GM19023 (cell line): ENCODE measurements at regions not wholly inside any gene's neighbourhood (a gene's known extent, or its start where the extent isn't known, plus 50 kb on each side); places are given as distances from the start of the nearest gene placed in this dataset.
A peak's percentile ranks its signal among the peaks of the same experiment; 100 is the strongest.
"Not testable (repeated sequence)": the region's sequence is repeated elsewhere in the genome, so short reads cannot be mapped to it uniquely, and the experiment has no call there.

Experiments
- ATAC-seq: cut with Tn5 transposase; IDR thresholded peaks from one replicate; pipeline ENCODE4 v1.9.1; 2021; ENCODE audit warnings: mild to moderate bottlenecking, moderate library complexity; ENCODE audit not compliant: unreplicated experiment

DNA sequence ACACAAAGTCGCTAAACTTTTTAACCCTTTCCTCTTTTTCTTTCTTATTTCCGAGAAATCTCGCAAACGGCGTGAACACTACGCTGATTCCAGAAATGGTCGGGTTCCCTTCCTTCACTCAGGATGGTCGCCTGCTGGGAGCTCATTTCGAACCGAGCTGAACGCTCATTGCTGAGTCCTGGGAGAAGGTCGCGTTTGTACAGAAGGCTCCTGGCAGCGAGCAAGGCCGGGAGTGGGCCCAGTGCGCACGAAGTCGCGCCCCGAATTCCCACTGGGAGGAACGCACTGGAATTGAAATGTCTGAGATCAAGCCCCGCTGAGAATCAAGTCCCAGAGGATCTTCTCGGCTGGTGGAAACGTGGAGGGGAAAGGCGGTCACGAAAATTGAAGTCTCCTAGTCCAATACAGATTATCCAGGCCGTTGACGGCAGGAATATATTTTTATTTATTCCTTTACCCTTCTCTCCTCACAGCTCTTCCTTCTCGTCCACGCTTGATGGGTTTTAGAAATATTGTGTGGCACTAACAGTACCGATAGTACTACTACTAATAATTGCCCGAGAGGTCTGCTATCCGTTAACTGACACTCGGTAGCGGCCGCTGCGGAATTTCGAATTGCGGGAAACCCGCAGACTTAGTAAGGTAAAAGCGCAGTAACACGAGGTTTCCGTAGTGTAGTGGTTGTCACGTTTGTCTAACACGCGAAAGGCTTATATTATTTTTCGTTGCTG is 207.2 kb upstream of the ZNF184 start:
- ATAC-seq = no peak

DNA sequence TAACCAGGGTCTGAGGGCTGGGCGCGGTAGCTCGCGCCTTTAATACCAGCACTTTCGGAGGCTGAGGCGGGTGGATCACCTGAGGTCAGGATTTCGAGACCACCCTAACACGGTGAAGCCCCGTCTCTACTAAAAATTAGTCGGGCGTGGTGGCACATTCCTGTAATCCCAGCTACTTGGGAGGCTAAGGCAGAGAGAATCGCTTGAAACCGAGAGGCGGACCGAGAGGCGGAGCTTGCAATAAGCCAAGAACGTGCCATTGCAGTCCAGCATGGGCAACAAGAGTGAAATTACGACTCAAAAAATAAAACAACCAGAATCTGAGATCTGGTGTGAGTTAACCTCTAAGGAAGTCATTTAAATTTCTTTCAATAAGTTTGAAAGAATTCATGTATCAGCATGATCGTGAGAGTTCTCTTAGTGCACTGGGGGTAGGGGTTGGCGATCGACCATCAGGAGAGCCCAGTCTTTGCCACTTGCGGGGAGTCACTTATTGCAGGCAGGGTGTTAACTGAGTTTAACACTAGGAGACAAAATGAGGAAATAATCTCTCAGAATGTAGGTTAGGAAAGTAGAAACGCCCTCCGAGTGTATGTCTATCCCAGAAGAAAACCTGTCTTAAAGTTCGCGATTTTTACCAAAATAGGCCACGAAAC is 206.5 kb upstream of the ZNF184 start:
- ATAC-seq = no peak

- ATAC-seq = no peak
Measured at GRCh38 chr6:27678469-27678868, 205.6 kb upstream of the ZNF184 start.

DNA sequence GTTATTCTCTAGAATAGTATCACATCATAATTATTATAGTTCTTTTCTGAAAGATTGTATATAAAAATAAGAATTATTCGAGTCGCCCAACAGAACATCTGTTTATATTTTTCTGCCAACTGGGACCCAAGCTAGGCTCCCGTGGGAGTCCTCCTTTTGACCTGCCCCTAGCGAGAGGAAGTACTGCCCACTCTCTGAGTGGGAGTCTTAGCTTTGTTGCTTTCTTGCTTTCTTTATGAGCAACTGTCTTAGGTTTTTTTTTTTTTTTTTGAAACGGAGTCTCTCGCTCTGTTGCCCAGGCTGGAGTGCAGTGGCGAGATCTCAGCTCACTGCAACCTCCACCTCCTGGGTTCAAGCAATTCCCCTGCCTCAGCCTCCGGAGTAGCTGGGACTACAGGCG is 202.0 kb upstream of the ZNF184 start:
- no peak for ATAC-seq

GRCh38 chr6:27672113-27672799 is 199.4 kb upstream of the ZNF184 start:
- peak; percentile 55 for ATAC-seq

GRCh38 chr6:27669624-27670301 is 196.9 kb upstream of the ZNF184 start:
- no peak for ATAC-seq

GRCh38 chr6:27669295-27669623 is 196.4 kb upstream of the ZNF184 start:
- no peak for ATAC-seq

DNA sequence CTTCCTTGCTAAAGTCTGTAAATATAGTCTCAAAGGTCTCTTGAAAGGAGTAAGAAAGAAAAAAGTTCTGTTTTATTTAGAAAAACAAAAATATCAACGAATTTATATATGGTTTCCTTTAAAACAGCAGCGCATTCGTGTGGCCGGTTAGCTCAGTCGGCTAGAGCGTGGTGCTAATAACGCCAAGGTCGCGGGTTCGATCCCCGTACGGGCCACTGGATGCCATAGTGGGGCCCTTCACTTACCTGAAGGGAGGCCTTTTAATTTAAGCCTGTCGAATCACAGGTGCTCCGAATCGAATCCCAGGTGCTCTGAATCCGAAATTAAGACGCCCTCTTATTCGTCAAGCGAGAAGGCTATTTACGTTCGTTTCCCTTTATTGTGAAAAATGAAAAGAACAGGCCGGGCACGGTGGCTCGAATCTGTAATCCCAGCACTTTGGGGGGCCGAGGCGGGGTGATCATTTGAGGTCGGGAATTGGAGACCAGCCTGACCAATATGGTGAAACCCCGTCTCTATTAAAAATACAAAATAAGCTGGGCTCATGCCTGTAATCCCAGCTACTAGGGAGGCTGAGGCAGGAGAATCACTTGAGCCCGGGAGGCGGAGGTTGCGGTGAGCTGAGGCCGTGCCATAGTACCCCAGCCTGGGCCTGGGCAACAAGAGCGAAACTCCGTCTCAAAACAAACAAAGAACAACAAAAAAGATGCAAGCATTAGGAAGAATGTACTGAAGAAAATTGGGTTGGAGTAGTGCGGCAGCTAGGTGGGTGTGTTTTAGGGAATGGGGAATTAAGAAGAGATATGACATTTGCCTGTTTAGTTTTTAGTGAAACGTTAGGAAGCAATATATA is 195.8 kb upstream of the ZNF184 start:
- ATAC-seq = no peak

GRCh38 chr6:27667657-27668441 is 194.9 kb upstream of the ZNF184 start:
- ATAC-seq = no peak

DNA sequence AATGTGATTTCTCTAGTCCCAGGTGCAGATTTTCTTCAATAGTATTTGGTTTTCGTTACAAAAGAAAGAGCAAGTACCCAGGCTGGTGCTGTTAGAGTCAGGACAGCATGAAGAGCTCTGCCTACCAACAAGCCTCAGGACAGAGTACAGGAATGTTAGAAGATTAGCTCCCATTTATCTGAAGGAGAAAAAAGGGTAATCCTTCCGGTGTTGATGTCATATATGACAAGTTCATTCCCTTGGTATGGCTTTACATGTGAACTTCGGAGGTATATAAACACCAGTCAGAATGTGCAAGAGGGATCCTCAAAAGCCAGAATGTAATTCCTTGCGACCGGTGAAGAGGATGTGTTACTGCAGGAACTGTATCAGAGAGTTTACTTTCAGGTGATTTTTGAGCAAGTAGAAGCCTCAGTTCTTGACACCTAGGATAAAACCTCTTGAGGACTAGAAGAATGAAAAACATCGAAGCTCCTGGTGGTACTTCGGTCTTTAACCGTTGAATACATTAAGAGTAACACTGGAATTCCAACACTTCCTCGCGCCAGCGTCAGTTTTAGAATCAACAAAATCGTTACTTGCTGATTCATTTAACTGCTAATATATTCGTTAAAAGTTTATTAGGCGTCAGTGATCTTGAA is 194.2 kb upstream of the ZNF184 start:
- no peak for ATAC-seq

DNA sequence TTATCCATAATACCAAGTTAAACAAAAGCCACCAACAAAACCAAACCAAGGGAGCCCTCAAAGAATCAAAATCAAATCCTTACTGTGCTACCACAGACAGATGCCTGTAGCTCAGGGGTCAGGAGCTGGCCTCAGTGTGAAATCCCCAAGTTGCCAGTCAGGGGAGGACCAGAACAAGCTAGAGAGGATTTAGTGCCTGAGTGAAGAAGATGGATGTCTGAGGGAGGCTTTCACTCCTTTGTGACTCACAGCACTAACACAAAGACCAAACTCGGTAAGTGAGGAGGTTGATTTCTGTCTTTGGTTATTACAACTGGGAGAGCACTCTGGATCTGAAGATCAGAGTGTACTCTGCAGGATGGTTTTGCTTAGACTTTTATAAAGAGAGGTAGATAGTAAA is 189.9 kb upstream of the ZNF184 start:
- ATAC-seq = no peak

- not testable (repeated sequence) for ATAC-seq
Measured at GRCh38 chr6:27662212-27662611, 189.3 kb upstream of the ZNF184 start.

DNA sequence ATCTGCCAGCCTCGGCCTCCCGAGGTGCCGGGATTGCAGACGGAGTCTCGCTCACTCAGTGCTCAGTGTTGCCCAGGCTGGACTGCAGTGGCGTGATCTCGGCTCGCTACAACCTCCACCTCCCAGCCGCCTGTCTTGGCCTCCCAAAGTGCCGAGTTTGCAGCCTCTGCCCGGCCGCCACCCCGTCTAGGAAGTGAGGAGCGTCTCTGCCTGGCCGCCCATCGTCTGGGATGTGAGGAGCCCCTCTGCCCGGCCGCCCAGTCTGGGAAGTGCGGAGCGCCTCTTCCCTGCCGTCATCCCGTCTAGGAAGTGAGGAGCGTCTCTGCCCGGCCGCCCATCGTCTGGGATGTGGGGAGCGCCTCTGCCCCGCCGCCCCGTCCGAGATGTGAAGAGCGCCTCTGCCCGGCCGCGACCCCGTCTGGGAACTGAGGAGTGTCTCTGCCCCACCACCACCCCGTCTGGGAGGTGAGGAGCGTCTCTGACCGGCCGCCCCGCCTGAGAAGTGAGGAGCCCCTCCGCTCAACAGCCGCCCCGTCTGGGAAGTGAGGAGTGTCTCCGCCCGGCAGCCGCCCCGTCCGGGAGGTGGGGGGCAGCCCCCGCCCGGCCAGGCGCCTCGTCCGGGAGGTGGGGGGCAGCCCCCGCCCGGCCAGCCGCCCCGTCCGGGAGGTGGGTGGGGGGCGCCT is 180.4 kb upstream of the ZNF184 start:
- ATAC-seq = not testable (repeated sequence)

- no peak for ATAC-seq
Measured at GRCh38 chr6:27651371-27651732, 178.4 kb upstream of the ZNF184 start.

DNA sequence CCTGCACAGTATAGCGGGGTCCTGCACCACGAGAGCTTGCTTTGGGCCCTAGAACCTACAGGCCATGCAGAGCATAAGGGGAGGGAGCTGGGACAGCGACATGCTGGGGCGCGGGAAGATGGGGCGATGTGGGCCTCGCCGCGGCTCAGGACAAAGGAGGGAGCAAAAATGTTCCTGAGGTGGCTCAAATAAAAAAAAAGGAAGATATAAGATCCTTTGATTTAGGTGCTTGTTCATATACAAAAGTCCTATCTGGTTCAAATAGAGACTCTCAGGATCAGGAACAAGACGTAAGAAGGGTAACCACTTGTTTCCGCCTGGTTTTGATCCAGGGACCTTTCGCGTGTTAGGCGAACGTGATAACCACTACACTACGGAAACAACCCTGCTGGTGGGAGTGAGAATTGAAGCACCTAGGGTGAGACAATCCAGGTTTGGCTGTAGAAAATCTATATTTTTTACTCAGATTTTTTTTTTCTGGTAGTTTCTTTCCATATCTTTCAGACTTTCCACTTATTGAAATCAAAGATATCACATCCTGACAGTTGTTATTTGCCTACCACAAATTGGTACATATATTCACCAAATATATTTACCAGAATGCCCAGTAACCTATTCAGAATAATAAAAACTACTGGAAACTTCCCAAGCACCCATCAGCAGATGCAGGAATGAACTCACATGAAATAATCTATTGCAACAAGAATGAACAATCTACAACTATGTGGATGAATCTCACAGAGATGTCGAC is 177.9 kb upstream of the ZNF184 start:
- ATAC-seq = no peak

- no peak for ATAC-seq
Measured at GRCh38 chr6:27644528-27644927, 171.6 kb upstream of the ZNF184 start.

GRCh38 chr6:27642744-27643456 is 170.0 kb upstream of the ZNF184 start:
- ATAC-seq = no peak

- not testable (repeated sequence) for ATAC-seq
Measured at GRCh38 chr6:27635886-27636285, 163.0 kb upstream of the ZNF184 start.
